Heart right ventricle (tissue), 16 donors: ENCODE measurements at regions not wholly inside any gene's neighbourhood (a gene's known extent, or its start where the extent isn't known, plus 50 kb on each side); places are given as distances from the start of the nearest gene placed in this dataset.

ENCODE experiments used
- ATAC-seq, 8 donors: fragments of 200-7000 bp; cut with Tn5 transposase; one replicate each; pipeline ENCODE4 v1.9.1; 2020; ENCODE audit warnings: mild to moderate bottlenecking in 8 of 8, moderate library complexity in 8 of 8, moderate number of reproducible peaks in 1 of 8
- DNase-seq, 2 donors: peaks; one replicate each; pipeline ENCODE4 v3.0.0-alpha.2; 2020
- H3K27ac ChIP-seq, 10 donors: fragments of 200-600 bp; sonication (generic) in 2 of 10; one replicate each; pipeline versions ENCODE4 v1.5.0 to v1.8.0; 2020 to 2022; ENCODE audit warnings: mild to moderate bottlenecking in 3 of 10
- H3K27me3 ChIP-seq, 7 donors: fragments of 200-600 bp; one replicate each; pipeline ENCODE4 v1.8.0; 2021 to 2022; ENCODE audit warnings: mild to moderate bottlenecking in 2 of 7
- H3K36me3 ChIP-seq, 9 donors: fragments of 200-600 bp; sonication (generic) in 1 of 9; one replicate each; pipeline versions ENCODE4 v1.5.0 to v1.8.0; 2020 to 2022; ENCODE audit warnings: mild to moderate bottlenecking in 2 of 9
- H3K4me1 ChIP-seq, 9 donors: fragments of 200-600 bp; sonication (generic) in 1 of 9; one replicate each; pipeline versions ENCODE4 v1.5.0 to v1.8.0; 2020 to 2022; ENCODE audit warnings: mild to moderate bottlenecking in 4 of 9
- H3K4me3 ChIP-seq, 10 donors: fragments of 200-600 bp; sonication (generic) in 2 of 10; one replicate each; pipeline versions ENCODE4 v1.5.0 to v1.8.0; 2020 to 2022; ENCODE audit warnings: mild to moderate bottlenecking in 7 of 10, moderate library complexity in 2 of 10
- H3K9me3 ChIP-seq, 11 donors: fragments of 200-600 bp in 10 of 11; sonication (generic) in 2 of 11; one replicate each; pipeline versions ENCODE4 v1.5.0 to v1.8.0; 2013 to 2022; ENCODE audit warnings: mild to moderate bottlenecking in 2 of 11, control low read depth in 1 of 11, moderate library complexity in 1 of 11
- WGBS, 2 donors: extraction: QIAGEN DNeasy Blood & Tissue Kit; methylation state at CpG; one replicate each; pipeline ENCODE4 v1.1.7; 2013; ENCODE audit warnings: inconsistent platforms in 1 of 2; 5-methylcytosine and 5-hydroxymethylcytosine counted together
- intact Hi-C, 10 donors: fragments of 100-400 bp; cut with DNase I; formaldehyde crosslinking; loops; one replicate each; pipeline versions ENCODE4 v1.11.1 to v1.14.2; 2022
- TF ChIP-seq, protein P1 (sequence below), 9 donors: fragments of 200-600 bp; sonication (generic) in 2 of 9; IDR thresholded peaks; one replicate each; pipeline versions ENCODE4 v1.5.0 to v1.8.0; 2021 to 2022; ENCODE audit warnings: antibody characterized with exemption in 9 of 9, mild to moderate bottlenecking in 5 of 9, moderate library complexity in 1 of 9
- donor health status: Arrhythmogenic right ventricular cardiomyopathy.
- donor health status: ischemic (EF 13 %, LVEDD 7.1; RV severe dilation, severe dysfunction).
- donor health status: healthy with polysubstance abuse.
- donor health status: DM: no; HTN: yes; CAD: no.
- donor health status: DM: no; HTN: no; CAD: no.
- donor health status: ischemic (EF 25% LVEDD 6.9; RV normal size, moderate dysfunction).
- donor health status: ischemic (EF 25% LVEDD 5.7; RV mildly dilated, moderate dysfunction).
- donor health status: healthy.
- donor health status: DM: yes; HTN: yes; CAD: no.
- donor health status: Ischemic cardiomyopathy.
- donor health status: ischemic (EF 35%, LVEDD 5.7; RV mildly dilated, moderate dysfunction).
- donor health status: nonischemic (EF 11% LVEDD 7.7; RV severe dilation, severe dysfunction).
- donor health status: DM: yes; HTN: yes; CAD: no.
- donor health status: PGD.
- donor health status: ischemic (EF 29% LVEDD 5.4; RV normal size, mild dysfunction).
- donor health status: nonischemic (EF 23%, LVEDD 6.1; RV moderate dilation, normal function).

DNA sequence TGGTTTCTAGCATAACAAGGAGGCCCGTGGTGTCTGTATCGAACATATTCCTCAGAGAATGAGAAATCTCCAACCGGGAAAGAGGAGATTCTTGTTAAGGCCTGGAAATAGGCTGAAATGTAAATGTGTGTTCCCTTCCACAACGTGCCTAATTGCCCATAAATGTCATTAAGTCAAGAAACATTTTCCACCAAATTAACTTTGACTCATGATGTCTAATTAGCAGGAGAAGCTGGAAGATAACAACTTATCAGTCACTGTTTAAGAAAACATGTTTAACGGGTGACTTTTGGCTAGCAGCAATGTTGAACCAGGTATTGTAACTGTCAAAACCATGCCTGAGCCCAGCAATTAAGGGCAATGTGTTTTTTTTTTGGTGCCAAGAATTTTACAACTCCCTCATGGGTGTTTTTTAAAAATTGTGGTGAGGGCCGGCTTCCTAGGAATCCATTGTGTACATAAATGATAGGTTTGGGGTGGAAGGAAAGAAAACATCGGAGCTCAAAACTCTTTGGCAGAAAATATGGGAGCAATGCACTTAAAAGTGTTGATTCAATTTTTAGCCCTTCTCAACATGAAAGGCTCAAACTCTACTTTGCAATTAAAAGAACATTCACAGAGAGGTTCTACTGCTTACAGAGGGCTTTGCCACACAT lies 67.0 kb downstream of the OLIG1 start:
- intact Hi-C loops, result no loop called here
- Histone ChIP-seq H3K36me3 (no peaks in the 10 kb centered on the region), H3K9me3 (no peaks in the 10 kb centered on the region), H3K27me3 (peaks cover 0 to 51% (median 12%) of the 10 kb centered on the region in 7 donors), H3K4me1 (no peaks in the 10 kb centered on the region), H3K27ac (no peak overlapping the region), H3K4me3 (no peak overlapping the region)
- 59 to 61% methylated on average over 7 of the region's 7 CpGs for WGBS, 2 donors
- ATAC-seq, result no peak
- TF ChIP-seq, protein P1, sequence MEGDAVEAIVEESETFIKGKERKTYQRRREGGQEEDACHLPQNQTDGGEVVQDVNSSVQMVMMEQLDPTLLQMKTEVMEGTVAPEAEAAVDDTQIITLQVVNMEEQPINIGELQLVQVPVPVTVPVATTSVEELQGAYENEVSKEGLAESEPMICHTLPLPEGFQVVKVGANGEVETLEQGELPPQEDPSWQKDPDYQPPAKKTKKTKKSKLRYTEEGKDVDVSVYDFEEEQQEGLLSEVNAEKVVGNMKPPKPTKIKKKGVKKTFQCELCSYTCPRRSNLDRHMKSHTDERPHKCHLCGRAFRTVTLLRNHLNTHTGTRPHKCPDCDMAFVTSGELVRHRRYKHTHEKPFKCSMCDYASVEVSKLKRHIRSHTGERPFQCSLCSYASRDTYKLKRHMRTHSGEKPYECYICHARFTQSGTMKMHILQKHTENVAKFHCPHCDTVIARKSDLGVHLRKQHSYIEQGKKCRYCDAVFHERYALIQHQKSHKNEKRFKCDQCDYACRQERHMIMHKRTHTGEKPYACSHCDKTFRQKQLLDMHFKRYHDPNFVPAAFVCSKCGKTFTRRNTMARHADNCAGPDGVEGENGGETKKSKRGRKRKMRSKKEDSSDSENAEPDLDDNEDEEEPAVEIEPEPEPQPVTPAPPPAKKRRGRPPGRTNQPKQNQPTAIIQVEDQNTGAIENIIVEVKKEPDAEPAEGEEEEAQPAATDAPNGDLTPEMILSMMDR (IDR thresholded peaks at IDR 0.05), result no peak
- DNase-seq, result no peak

DNA sequence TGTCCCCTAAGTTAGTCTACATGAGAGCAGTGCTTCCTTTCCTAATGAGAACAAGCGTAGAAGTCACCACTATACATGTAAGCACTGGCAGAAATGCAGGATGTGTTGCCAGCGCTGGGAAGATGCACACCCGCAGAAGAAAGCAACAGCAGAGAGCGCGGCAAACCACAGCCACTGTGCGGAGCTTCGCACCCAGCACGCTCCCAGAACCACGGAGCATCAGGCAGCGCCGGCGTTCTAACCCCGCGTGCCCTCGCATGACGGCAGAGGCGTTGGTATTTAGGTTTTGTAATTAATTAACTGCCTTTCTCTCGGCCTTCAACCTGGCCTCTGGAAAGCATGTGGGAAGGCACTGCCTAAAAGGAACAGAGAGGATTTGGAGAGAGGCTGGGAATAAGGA lies 69.1 kb downstream of the OLIG1 start:
- Histone ChIP-seq H3K4me3 (no peak overlapping the region), H3K27ac (no peak overlapping the region), H3K4me1 (no peaks in the 10 kb centered on the region), H3K27me3 (peaks cover 0 to 41% (median 19%) of the 10 kb centered on the region in 7 donors), H3K36me3 (no peaks in the 10 kb centered on the region), H3K9me3 (no peaks in the 10 kb centered on the region)
- TF ChIP-seq, protein P1 (IDR thresholded peaks at IDR 0.05), result no peak
- intact Hi-C loops, result no loop called here
- 81 to 88% methylated on average over 18 of the region's 18 CpGs for WGBS, 2 donors
- no peak for ATAC-seq
- no peak for DNase-seq

DNA sequence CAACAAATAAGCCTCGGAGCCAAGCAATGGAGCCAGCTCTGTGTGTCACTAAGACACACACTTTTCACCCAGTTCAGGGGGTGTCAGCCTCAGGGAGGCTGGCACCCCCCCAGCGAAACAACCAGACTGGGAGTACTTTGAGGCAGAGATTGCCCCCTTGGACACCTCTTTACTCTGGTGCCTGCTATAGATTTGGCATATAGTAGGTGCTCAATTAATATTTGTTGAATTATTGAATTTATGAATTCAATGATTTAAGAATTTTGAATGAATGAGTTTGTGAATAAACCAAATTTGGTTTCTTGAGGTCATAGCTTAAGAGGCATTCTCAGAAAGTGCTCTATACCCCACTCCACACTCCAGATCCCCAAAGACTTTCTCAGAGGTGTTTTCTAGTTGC lies 70.3 kb downstream of the OLIG1 start:
- ATAC-seq, result no peak
- peaks cover 0 to 43% (median 13%) of the 10 kb centered on the region in 7 donors for H3K27me3 ChIP-seq
- TF ChIP-seq, protein P1 (IDR thresholded peaks at IDR 0.05), result no peak
- H3K4me3 ChIP-seq, result no peak overlapping the region
- no peaks in the 10 kb centered on the region for H3K36me3 ChIP-seq
- H3K4me1 ChIP-seq, result no peaks in the 10 kb centered on the region
- DNase-seq, result no peak
- intact Hi-C loops, result loop anchor here in 1 of 10 donors (10.0 kb wide), 1 partner anchor 325 kb away; a partner anchor contains a TSS
- WGBS, 2 donors, result 72 to 78% methylated on average over 2 of the region's 2 CpGs
- no peak overlapping the region for H3K27ac ChIP-seq
- no peaks in the 10 kb centered on the region for H3K9me3 ChIP-seq

DNA sequence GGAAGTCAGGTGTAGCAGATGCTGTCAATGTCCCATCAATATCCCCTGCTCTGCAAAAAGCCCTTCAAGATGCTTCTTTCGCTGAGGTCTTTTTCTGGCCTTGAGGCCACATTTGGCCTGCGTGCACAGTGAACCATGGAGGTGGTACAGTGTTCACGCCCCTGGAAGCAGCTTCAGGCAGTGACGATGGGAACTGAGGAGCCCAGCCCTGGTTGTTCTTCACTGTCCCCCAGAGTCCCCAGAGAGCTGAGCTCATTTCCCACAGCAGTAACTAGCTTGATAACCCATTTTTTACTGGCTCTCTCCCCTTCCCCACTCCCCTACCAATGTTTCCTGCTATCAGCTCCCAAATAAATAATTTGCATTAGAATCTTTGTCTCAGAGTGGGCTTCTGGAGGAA lies 76.5 kb downstream of the OLIG1 start:
- Histone ChIP-seq H3K4me1 (no peaks in the 10 kb centered on the region), H3K4me3 (no peak overlapping the region), H3K9me3 (no peaks in the 10 kb centered on the region), H3K36me3 (no peaks in the 10 kb centered on the region), H3K27ac (no peak overlapping the region), H3K27me3 (peaks cover 0 to 69% (median 37%) of the 10 kb centered on the region in 7 donors)
- no peak for ATAC-seq
- intact Hi-C loops, result loop anchor here in 1 of 10 donors (10.0 kb wide), 1 partner anchor 332 kb away; a partner anchor contains a TSS
- 53 to 60% methylated on average over 4 of the region's 4 CpGs for WGBS, 2 donors
- no peak for DNase-seq
- TF ChIP-seq, protein P1 (IDR thresholded peaks at IDR 0.05), result no peak
